DOHH2 (cell line): ENCODE measurements at regions not wholly inside any gene's neighbourhood (a gene's known extent, or its start where the extent isn't known, plus 50 kb on each side); places are given as distances from the start of the nearest gene placed in this dataset.

ENCODE experiments used
- EZH2phosphoT487 ChIP-seq: fragments of 200-600 bp; sonication (generic); IDR thresholded peaks from 2 replicates; pipeline ENCODE4 v1.6.1; 2017; ENCODE audit warnings: borderline replicate concordance, mild to moderate bottlenecking, antibody characterized with exemption, low read length, moderate library complexity, mixed read lengths
- TF ChIP-seq, protein P1 (sequence below): fragments of 200-600 bp; sonication (generic); IDR thresholded peaks from one replicate; pipeline ENCODE4 v1.5.1; 2014; ENCODE audit warnings: antibody characterized with exemption, mild to moderate bottlenecking, low read depth, low read length; ENCODE audit not compliant: poor library complexity, severe bottlenecking

DNA sequence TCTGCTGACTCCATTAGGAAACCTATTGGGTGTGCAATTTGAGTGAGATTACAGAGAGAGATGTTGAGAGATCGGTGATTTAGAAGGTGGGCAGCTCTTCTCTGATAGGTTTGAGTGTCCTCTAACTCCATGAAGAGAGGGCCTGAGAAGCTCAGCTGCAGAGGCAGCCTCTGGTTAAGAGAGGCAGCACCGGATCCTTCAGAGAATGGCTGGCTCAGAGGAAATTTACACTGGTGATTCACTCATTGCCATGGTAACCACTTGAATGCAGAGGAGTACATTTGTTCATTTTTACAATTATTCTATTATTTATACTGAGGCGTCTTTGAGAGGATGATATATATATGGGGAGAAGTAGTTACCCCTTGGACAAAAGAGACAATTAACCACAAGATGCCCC lies 171.7 kb downstream of the PDGFRA start:
- TF ChIP-seq, protein P1, sequence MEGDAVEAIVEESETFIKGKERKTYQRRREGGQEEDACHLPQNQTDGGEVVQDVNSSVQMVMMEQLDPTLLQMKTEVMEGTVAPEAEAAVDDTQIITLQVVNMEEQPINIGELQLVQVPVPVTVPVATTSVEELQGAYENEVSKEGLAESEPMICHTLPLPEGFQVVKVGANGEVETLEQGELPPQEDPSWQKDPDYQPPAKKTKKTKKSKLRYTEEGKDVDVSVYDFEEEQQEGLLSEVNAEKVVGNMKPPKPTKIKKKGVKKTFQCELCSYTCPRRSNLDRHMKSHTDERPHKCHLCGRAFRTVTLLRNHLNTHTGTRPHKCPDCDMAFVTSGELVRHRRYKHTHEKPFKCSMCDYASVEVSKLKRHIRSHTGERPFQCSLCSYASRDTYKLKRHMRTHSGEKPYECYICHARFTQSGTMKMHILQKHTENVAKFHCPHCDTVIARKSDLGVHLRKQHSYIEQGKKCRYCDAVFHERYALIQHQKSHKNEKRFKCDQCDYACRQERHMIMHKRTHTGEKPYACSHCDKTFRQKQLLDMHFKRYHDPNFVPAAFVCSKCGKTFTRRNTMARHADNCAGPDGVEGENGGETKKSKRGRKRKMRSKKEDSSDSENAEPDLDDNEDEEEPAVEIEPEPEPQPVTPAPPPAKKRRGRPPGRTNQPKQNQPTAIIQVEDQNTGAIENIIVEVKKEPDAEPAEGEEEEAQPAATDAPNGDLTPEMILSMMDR = no peak
- TF ChIP-seq EZH2phosphoT487 = no peak
